ENCODE measurements at regions not wholly inside any gene's neighbourhood (a gene's known extent, or its start where the extent isn't known, plus 50 kb on each side); places are given as distances from the start of the nearest gene placed in this dataset.

DNA sequence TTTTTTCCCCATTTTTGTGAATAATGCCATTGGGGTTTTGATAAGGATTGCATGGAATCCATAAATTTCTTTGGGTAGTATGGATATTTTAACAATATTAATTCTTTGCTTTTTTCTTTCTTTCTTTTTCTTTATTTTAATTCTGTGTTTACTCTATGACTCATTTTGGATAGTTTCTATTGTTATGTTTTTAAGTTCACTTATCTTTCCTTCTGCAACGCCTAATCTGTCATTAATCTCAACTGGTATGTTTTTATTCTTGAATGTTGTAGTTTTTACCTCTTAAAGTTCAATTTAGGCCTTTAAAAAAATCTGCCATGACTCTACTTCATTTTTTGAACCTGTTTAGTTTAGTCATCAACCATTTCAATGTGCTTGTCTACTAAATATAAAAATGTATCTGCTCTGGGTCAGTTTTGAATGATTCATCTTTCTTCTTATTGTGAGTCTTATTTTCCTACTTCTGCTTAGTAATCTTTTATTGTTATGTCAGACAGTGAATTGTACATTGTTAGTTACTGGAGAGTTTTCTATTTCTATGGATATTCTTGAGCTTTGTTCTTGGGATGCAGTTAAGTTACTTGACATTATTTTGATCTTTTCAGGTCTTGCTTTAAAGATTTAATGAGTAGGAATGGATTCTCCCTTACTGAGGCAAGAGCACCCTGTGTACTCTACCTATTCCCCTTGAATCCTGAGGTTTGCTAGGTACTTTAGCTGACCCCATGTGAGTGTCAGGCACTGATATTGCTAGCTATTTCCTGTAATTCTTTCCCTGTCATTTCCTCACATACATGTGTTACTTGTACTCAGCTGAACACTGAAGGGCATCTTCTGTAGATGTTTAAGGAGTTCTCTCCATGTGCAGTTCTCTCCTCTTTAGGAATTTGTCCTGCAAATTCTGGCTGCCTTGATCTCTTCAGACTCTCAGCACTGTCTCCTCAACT is 104.2 kb downstream of the TFAP2B start:
- H3K4me3 ChIP-seq (ENCODE audit: low read depth, low read length): no peak overlapping the region
- TF ChIP-seq, protein P1, sequence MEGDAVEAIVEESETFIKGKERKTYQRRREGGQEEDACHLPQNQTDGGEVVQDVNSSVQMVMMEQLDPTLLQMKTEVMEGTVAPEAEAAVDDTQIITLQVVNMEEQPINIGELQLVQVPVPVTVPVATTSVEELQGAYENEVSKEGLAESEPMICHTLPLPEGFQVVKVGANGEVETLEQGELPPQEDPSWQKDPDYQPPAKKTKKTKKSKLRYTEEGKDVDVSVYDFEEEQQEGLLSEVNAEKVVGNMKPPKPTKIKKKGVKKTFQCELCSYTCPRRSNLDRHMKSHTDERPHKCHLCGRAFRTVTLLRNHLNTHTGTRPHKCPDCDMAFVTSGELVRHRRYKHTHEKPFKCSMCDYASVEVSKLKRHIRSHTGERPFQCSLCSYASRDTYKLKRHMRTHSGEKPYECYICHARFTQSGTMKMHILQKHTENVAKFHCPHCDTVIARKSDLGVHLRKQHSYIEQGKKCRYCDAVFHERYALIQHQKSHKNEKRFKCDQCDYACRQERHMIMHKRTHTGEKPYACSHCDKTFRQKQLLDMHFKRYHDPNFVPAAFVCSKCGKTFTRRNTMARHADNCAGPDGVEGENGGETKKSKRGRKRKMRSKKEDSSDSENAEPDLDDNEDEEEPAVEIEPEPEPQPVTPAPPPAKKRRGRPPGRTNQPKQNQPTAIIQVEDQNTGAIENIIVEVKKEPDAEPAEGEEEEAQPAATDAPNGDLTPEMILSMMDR (IDR thresholded peaks at IDR 0.05; ENCODE audit: borderline replicate concordance, insufficient read depth, low read depth, low read length): no peak

DNA sequence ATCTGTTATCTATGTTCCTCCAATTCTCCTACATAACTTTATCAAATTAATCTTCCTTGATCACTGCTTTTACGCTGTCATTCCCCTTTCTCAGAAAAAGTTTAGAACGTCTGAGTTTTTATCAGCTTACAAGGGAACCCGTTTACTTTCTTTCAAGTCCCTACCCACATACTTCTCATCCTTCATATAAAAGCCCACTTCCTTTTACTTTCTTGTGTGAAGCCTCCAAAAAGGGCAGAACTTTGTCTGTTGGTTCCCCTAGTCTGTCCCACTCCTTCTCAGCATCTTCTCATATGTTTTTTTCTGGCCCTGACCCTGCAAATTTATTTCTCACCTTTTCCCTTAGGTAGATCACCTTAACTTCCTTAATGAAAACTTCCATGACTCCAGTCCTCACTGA is 106.1 kb downstream of the TFAP2B start:
- no peak overlapping the region for H3K4me3 ChIP-seq (ENCODE audit: low read depth, low read length)
- TF ChIP-seq, protein P1 (IDR thresholded peaks at IDR 0.05; ENCODE audit: borderline replicate concordance, insufficient read depth, low read depth, low read length): no peak

DNA sequence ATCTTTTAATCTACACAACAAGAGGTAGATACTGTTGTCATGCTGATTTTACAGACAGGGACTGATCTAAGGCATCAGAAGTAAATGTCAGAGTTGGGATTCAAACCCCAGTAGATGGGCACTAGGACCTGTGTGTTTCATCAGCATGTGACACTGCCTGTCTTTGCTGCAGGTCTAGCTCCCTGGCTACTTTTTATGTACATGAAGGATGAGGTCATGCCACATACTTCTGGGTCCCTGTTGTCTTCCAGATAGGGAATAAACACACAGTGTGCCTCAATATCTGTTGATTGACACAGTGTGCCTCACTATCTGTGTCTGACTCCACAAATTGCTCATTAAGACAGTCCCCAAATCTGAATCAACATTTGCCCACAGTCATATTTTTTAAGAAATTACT is 106.9 kb downstream of the TFAP2B start:
- TF ChIP-seq, protein P1 (IDR thresholded peaks at IDR 0.05; ENCODE audit: borderline replicate concordance, insufficient read depth, low read depth, low read length): no peak
- H3K4me3 ChIP-seq (ENCODE audit: low read depth, low read length): no peak overlapping the region

DNA sequence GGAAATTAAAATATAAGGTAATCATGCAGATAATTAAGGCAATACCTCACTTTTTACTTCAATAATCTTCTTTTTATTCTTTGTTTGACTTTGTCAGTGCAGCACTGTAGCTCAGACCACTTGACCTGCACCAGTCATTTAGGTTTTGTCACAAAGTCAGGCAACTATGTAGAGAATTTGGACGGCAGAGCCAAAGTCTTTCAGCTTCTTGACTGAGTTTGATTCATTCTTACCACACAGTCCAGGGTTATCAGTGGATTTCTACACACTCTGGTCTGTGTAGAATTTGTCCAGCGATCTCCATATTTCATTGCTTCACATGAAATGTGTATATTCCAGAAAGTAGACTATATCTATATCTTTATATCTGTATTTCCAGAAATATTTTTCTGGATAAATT is 107.3 kb downstream of the TFAP2B start:
- H3K4me3 ChIP-seq (ENCODE audit: low read depth, low read length): no peak overlapping the region
- TF ChIP-seq, protein P1 (IDR thresholded peaks at IDR 0.05; ENCODE audit: borderline replicate concordance, insufficient read depth, low read depth, low read length): no peak

DNA sequence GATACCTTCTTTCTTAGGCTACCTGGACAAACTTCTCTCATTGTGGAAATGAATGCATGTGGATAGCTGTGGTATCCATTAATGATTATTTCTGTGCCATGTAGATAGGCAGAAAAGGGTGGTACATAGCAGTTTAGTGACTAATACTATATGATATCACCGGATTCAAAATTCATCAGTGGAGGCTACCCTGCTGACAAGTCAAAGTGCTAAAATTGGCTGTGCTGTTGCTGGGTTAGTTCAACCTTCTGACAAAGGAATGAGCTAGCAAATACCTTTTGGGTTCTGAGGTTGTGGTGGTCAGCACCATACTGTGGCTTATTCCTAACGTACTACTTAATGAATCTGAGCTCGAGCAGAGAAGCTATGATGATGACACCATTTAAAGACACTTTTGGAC is 109.1 kb downstream of the TFAP2B start:
- no peak overlapping the region for H3K4me3 ChIP-seq (ENCODE audit: low read depth, low read length)
- TF ChIP-seq, protein P1 (IDR thresholded peaks at IDR 0.05; ENCODE audit: borderline replicate concordance, insufficient read depth, low read depth, low read length): no peak

DNA sequence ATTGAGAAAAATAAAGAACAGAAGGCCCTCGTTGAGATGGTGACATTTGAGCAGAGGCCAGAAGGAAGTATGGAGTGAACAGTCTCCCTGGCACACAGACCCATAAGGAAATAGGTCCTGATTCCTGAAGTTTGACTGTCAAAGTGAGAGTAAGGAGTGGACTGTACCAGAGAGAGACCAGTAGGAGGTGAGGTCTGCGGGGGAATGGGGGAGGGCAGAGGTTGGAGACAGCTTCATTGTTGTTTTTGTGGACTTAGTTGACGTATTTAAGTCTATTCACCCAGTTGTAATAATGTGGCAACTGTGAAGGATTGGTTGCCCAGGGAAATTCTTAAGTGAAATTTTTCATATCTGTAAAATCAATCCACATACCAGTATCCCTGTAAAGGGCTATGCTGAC is 110.7 kb downstream of the TFAP2B start:
- no peak overlapping the region for H3K4me3 ChIP-seq (ENCODE audit: low read depth, low read length)
- TF ChIP-seq, protein P1 (IDR thresholded peaks at IDR 0.05; ENCODE audit: borderline replicate concordance, insufficient read depth, low read depth, low read length): no peak

DNA sequence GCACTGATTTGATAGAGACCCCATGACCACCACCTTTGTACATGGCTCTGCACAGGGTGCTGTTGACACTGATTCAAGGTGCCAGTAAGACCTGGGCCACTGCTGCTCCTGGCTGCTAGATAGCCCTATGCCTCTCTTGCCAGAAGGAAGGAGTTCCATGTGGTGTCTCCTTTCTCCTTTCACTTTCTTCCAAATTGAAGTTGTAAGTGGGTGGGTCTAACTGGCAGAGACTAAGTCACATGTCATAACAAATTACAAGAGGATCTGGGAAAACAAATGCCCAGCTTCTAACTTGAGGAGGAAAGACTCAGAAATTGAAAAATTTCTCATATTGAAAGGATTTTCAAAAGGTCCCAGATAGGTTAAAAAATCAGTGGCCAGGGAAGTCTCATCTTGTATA is 116.8 kb downstream of the TFAP2B start:
- no peak overlapping the region for H3K4me3 ChIP-seq (ENCODE audit: low read depth, low read length)
- TF ChIP-seq, protein P1 (IDR thresholded peaks at IDR 0.05; ENCODE audit: borderline replicate concordance, insufficient read depth, low read depth, low read length): no peak

All from GM12875 (cell line).